GM12891 (cell line): ENCODE measurements at regions not wholly inside any gene's neighbourhood (a gene's known extent, or its start where the extent isn't known, plus 50 kb on each side); places are given as distances from the start of the nearest gene placed in this dataset.

Experiments
- DNase-seq: peaks from one replicate; pipeline ENCODE4 v3.0.0; 2011; ENCODE audit warnings: low spot score; ENCODE audit not compliant: insufficient read length
- FAIRE-seq: peaks from 2 replicates; lab custom pipeline; 2011; peaks lifted over from hg19 to GRCh38; lab: Jason Lieb, UNC
- PAX5 ChIP-seq: IDR thresholded peaks from 2 replicates; pipeline ENCODE4 v1.6.1; 2011; ENCODE audit warnings: low read length, moderate library complexity, mild to moderate bottlenecking; ENCODE audit not compliant: insufficient read depth, severe bottlenecking
- POLR2A ChIP-seq: IDR thresholded peaks from 2 replicates; pipeline ENCODE4 v1.6.1; 2011; ENCODE audit warnings: low read depth, low read length, control low read depth
- POLR2AphosphoS5 ChIP-seq: IDR thresholded peaks from 2 replicates; pipeline ENCODE4 v1.6.1; 2011; ENCODE audit warnings: low read depth, low read length, control low read depth
- POU2F2 ChIP-seq: IDR thresholded peaks from 2 replicates; pipeline ENCODE4 v1.6.1; 2011; ENCODE audit warnings: low read depth, mild to moderate bottlenecking, control low read depth, low read length, moderate library complexity
- SPI1 ChIP-seq: IDR thresholded peaks from 2 replicates; pipeline ENCODE4 v1.6.1; 2011; ENCODE audit warnings: low read depth, low read length, control low read depth
- TAF1 ChIP-seq: IDR thresholded peaks from 2 replicates; pipeline ENCODE4 v1.6.1; 2011; ENCODE audit warnings: low read depth, low read length, control low read depth

DNA sequence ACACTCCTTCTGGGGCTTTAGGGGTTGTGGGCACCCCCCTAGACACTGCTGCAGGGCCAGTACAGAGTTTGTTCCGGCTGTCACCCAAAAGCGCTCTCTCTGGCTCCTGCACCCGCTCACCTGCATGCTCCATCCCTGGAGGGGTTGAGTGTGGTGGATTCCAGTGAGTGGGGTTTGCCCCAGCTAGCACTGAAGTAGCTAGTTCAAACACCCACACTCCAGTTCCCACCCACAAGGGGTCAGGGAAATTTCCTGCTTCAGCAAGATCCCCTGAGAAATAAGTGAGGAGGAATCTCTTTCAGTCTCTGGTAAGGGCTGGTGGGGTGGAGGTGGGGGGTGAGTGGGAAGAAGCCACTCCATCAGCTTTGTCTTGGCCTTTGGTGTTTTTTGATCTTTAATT is 73.6 kb downstream of the TMEM17 start:
- FAIRE-seq: no peak
- no peak for DNase-seq
- TF ChIP-seq SPI1: no peak
- no peak for TF ChIP-seq POLR2AphosphoS5
- TF ChIP-seq TAF1: no peak
- no peak for TF ChIP-seq POU2F2
- TF ChIP-seq POLR2A: no peak
- no peak for TF ChIP-seq PAX5

DNA sequence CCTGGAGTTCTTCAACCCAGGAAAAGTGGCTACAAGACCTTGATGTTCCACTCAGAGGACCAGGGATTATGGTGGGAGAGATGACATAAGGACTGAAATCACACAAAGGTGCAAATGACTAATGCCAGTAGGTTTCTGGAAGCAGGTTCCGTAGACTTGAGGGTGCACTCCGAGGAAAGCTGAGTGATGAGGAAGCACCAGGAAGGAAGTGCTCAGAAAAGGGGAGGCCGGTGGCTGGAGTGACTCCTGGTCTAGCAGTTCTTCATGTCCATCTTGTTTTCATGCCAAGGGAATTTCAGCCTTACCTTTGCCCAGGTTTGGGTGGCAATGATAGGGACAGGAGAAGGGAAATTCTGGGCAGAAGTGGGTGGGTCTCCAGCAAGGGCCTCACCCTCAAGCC is 74.5 kb downstream of the TMEM17 start:
- no peak for FAIRE-seq
- DNase-seq: no peak
- no peak for TF ChIP-seq POLR2AphosphoS5
- TF ChIP-seq TAF1: no peak
- no peak for TF ChIP-seq PAX5
- no peak for TF ChIP-seq SPI1
- no peak for TF ChIP-seq POLR2A
- TF ChIP-seq POU2F2: no peak

DNA sequence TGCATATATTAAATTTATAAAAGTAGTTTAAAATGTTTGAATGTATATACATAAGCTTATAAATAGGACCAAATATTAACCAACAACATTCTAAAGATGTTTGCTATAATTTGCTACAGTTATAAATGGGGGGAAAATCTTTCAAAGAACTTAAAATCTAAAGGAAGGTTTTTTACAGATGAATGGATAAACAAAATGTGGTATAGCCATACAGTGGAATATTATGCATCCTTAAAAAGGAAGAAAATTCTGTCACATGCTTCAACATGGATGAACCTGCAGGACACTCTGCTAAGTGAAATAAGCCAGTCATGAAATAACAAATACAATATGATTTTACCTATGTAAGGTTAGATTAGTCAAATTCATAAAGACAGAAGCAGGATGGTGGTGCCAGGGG is 75.8 kb downstream of the TMEM17 start:
- no peak for TF ChIP-seq POLR2A
- FAIRE-seq (no peak), DNase-seq (no peak)

DNA sequence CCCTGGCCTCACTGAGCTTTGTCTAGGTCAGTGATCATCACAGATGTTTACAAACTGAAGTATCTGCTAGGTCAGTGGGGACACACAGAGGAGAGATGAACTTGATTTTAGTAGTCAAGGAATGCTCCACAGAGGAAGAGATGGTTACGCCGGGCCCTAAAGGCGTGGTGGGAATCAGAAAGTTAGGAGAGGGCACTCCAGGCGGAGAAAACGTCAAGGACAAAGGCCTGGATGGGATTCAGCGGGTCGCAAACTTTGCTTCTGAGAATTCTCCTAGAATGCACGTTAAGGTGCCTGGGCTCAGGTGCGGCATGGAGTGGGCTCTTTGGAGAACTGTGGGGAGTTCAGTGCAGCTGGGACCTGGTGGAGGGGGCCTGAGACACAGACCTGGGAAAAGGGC is 78.8 kb downstream of the TMEM17 start:
- FAIRE-seq: no peak
- DNase-seq: no peak
- TF ChIP-seq POLR2A: no peak
- no peak for TF ChIP-seq TAF1
- TF ChIP-seq POU2F2: no peak

DNA sequence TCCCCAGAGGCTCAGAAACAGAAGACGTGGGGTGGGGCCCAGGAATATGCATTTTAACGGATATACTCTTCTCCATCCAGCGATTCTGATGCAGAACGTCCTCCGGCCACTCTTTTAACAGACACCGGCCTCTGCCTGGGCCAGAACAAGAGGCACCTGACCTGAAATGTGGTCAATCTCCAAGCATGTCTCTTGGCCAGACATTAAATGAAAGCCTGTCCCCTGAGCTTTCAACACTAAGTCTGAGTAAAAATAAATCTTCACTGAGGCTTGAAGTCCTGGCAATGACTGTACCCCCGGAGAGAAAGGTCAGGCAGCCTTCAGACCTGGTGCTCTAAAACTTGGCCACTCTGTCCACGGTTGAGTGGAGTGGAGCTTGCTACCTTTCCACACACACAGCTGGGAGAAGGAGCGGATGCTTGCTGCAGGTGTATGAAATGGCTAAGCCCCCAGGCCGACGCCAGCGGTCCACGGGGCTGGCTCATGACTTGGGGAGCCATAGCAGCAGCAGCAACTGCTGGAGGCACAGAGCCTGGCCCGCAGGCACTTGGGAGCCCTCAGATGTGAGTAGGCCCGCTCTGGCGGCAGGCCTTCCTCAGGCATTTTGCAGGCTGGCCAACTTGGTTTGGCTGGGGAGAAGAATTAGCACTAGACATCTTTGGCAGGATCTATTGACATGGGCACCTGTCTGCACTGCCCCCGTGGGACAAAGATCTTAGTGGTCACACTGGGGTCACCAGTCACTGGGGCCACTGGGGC is 79.7 kb downstream of the TMEM17 start:
- TF ChIP-seq TAF1 (no peak), PAX5 (no peak), SPI1 (no peak), POU2F2 (no peak), POLR2A (no peak), POLR2AphosphoS5 (no peak)
- DNase-seq (no peak), FAIRE-seq (no peak)

DNA sequence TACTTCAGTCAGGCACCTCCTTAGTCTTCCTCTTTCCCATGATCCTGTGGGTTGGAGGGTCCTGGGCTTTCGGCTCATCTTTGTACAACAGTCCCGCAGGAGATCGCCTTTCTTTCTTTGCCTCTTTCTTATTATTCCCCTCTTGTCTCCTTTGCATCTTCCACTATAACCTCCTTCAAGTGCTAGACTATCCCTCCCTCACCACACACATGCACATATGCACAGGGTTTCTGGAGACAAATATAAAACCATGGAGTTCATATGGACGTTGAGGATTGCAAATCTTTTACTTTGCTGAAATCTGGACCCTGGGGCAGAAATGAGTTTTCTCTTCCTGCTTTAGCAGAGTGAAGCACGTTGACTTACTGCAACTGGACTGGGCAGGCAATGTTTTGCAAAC is 80.3 kb downstream of the TMEM17 start:
- no peak for TF ChIP-seq POLR2AphosphoS5
- TF ChIP-seq PAX5: no peak
- no peak for TF ChIP-seq POU2F2
- TF ChIP-seq POLR2A: no peak
- TF ChIP-seq TAF1: no peak
- no peak for TF ChIP-seq SPI1
- DNase-seq: no peak
- FAIRE-seq: no peak

DNA sequence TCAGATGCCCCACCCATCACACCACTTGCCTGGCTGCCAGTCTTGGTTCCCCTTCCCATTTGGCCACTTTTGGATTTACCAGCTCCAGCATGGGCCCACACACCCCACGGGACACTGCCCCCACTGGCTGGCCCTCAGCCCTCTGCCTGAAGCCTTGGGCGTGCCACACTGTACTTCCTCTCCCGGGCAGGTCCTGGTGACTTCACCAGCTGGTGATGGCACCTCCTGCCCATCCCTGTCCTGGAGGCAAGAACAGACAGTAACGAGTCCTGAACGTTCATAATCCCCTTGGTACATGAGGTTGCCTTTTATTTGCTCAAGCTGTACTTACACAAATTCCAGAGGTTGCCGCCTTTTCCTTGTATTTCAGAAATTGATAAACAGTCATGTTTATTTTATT is 81.1 kb downstream of the TMEM17 start:
- DNase-seq (no peak), FAIRE-seq (no peak)
- TF ChIP-seq TAF1: no peak
- TF ChIP-seq SPI1: no peak
- no peak for TF ChIP-seq POLR2A
- TF ChIP-seq PAX5: no peak
- no peak for TF ChIP-seq POU2F2
- no peak for TF ChIP-seq POLR2AphosphoS5

DNA sequence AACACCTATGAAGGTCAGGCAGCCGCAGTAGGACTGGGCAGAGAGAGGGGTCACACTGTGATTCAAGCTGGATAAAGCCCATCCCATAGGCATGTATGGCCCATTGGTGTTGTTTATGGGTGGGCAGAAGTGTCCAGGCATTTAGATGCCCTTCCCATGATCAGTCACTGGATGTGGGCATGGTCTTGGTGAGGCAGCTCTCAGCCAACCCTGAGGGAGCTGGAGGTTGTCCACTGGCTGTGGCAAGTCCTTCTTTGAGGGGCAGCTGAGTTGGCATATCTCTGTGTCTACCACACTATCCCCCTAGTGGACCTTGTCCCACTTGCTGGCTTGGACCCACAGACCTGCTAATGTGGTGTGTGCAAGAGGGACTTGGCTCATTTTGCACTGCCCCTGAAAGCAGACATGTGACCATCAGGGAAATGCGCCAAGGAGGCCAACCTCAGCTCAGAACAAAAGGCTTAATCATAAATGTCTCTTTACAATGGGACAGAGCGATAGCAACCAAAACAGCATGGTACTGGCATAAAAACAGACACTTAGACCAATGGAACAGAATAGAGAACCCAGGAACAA is 82.0 kb downstream of the TMEM17 start:
- FAIRE-seq (peak; percentile 35), DNase-seq (no peak)
- TF ChIP-seq POLR2AphosphoS5 (no peak), PAX5 (no peak), SPI1 (no peak), POU2F2 (no peak), POLR2A (no peak), TAF1 (no peak)

DNA sequence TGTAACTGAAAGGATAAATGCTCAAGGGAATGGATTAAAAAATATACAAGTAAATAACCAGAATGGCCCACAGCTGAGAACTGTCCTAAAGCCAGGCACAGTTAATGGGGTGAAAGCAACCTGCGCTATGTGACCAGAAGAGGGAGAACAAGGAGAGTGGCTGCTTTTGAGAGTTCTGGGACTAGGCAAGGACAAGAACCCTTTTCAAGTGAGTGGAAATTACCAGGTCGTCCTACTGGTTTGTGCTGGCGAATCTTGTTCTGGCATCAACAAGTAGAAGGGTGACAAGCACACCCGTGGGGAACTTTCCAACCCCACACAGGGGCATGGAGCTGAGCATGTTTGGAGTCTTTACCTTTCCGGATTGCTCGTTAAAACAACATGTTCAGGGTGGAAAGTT is 82.8 kb downstream of the TMEM17 start:
- no peak for TF ChIP-seq POLR2AphosphoS5
- TF ChIP-seq SPI1: no peak
- no peak for TF ChIP-seq TAF1
- TF ChIP-seq PAX5: no peak
- TF ChIP-seq POLR2A: no peak
- TF ChIP-seq POU2F2: no peak
- no peak for FAIRE-seq
- DNase-seq: no peak

DNA sequence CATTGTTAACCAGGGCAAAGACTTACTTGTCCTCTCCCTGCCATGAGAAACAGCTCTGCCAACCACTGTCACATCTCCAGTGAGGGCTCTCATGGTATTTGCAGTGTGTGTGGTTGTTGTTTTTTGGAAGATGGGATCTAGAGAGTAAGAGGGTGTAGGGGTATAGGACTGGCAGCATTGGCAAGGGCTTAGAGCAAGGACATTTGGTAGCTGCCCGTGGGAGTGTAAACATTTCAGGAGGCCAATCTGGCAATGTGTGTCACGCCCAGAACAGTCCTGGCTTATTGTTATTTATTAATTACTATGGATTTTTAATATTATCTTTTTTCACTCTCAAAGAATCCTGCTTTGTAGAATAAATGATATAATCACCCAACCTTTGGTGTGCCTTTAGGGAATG is 90.5 kb downstream of the TMEM17 start:
- TF ChIP-seq POLR2A (no peak), TAF1 (0 out of 2 replicates have a peak, but pooled peaks have one; percentile 1)
- FAIRE-seq (no peak), DNase-seq (no peak)
